GM12891 (cell line): ENCODE measurements at regions not wholly inside any gene's neighbourhood (a gene's known extent, or its start where the extent isn't known, plus 50 kb on each side); places are given as distances from the start of the nearest gene placed in this dataset.

ENCODE experiments used
- POLR2A ChIP-seq: IDR thresholded peaks from 2 replicates; pipeline ENCODE4 v1.6.1; 2011; ENCODE audit warnings: low read depth, low read length, control low read depth
- POLR2AphosphoS5 ChIP-seq: IDR thresholded peaks from 2 replicates; pipeline ENCODE4 v1.6.1; 2011; ENCODE audit warnings: low read depth, low read length, control low read depth

DNA sequence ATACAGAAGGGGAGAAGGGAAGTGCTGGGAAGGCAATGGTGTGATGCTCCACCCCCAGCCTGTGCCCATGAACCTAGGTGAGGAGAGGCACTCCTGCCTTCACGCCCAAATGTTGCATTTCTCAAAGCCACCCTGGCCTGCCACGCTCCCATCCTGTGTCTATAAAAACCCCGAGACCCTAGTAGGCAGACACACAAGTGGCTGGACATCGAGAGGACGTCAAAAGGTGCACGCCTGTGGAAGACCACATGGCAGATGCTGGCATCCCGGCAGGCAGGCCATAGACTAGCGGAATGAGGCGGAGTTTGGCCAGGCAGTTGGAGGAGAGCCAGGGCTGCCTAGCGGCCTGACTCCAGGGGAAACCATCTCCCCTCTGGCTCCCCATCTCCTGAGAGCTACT lies 1168.5 kb upstream of the ADGRL2 start:
- TF ChIP-seq POLR2AphosphoS5: no peak
- no peak for TF ChIP-seq POLR2A
